GM19324 (cell line): ENCODE measurements at regions not wholly inside any gene's neighbourhood (a gene's known extent, or its start where the extent isn't known, plus 50 kb on each side); places are given as distances from the start of the nearest gene placed in this dataset.
"Not testable (repeated sequence)": the region's sequence is repeated elsewhere in the genome, so short reads cannot be mapped to it uniquely, and the experiment has no call there.

ENCODE experiments used
- ATAC-seq: cut with Tn5 transposase; IDR thresholded peaks from one replicate; pipeline ENCODE4 v1.9.1; 2021; ENCODE audit warnings: mild to moderate bottlenecking, moderate library complexity; ENCODE audit not compliant: unreplicated experiment, low FRiP score

GRCh38 chr9:29555502-29555901 is 1982.2 kb upstream of the C9orf72 start:
- ATAC-seq = no peak

- no peak for ATAC-seq
Observed at GRCh38 chr9:29556317-29556716, 1983.0 kb upstream of the C9orf72 start.

- ATAC-seq = no peak
Observed at GRCh38 chr9:29556746-29557145, 1983.5 kb upstream of the C9orf72 start.

- ATAC-seq = no peak
Observed at GRCh38 chr9:29564564-29564963, 1991.3 kb upstream of the C9orf72 start.

- ATAC-seq = no peak
Observed at GRCh38 chr9:29575219-29575618, 2001.9 kb upstream of the C9orf72 start.

GRCh38 chr9:29588361-29588760 is 2015.1 kb upstream of the C9orf72 start:
- no peak for ATAC-seq

- no peak for ATAC-seq
Observed at GRCh38 chr9:29609282-29609681, 2036.0 kb upstream of the C9orf72 start.

- no peak for ATAC-seq
Observed at GRCh38 chr9:29613773-29614172, 2040.5 kb upstream of the C9orf72 start.

- no peak for ATAC-seq
Observed at GRCh38 chr9:29616844-29617243, 2043.6 kb upstream of the C9orf72 start.

- no peak for ATAC-seq
Observed at GRCh38 chr9:29625292-29625731, 2052.0 kb upstream of the C9orf72 start.

GRCh38 chr9:29625931-29626330 is 2052.7 kb upstream of the C9orf72 start:
- ATAC-seq = no peak

GRCh38 chr9:29628856-29629255 is 2055.6 kb upstream of the C9orf72 start:
- not testable (repeated sequence) for ATAC-seq

GRCh38 chr9:29637471-29638237 is 2064.4 kb upstream of the C9orf72 start:
- ATAC-seq = no peak

GRCh38 chr9:29640507-29640906 is 2067.2 kb upstream of the C9orf72 start:
- ATAC-seq = no peak

- no peak for ATAC-seq
Observed at GRCh38 chr9:29644514-29644913, 2071.2 kb upstream of the C9orf72 start.

GRCh38 chr9:29647451-29647850 is 2074.2 kb upstream of the C9orf72 start:
- no peak for ATAC-seq

- ATAC-seq = no peak
Observed at GRCh38 chr9:29648132-29648531, 2074.9 kb upstream of the C9orf72 start.

- no peak for ATAC-seq
Observed at GRCh38 chr9:29648601-29649000, 2075.3 kb upstream of the C9orf72 start.

- ATAC-seq = no peak
Observed at GRCh38 chr9:29656641-29657406, 2083.5 kb upstream of the C9orf72 start.

- no peak for ATAC-seq
Observed at GRCh38 chr9:29657821-29658220, 2084.5 kb upstream of the C9orf72 start.

GRCh38 chr9:29659014-29659413 is 2085.7 kb upstream of the C9orf72 start:
- ATAC-seq = no peak

GRCh38 chr9:29659736-29660135 is 2086.5 kb upstream of the C9orf72 start:
- no peak for ATAC-seq
